GM12892 (cell line): ENCODE measurements at regions not wholly inside any gene's neighbourhood (a gene's known extent, or its start where the extent isn't known, plus 50 kb on each side); places are given as distances from the start of the nearest gene placed in this dataset.

Experiments used
- POLR2A ChIP-seq: IDR thresholded peaks from 2 replicates; pipeline ENCODE4 v1.6.1; 2011; ENCODE audit warnings: low read depth, low read length, control low read depth
- POLR2AphosphoS5 ChIP-seq: IDR thresholded peaks from 2 replicates; pipeline ENCODE4 v1.6.1; 2011; ENCODE audit warnings: low read depth, low read length, control low read depth
- TAF1 ChIP-seq: IDR thresholded peaks from 2 replicates; pipeline ENCODE4 v1.6.1; 2011; ENCODE audit warnings: low read depth, mild to moderate bottlenecking, control low read depth, low read length, borderline replicate concordance

DNA sequence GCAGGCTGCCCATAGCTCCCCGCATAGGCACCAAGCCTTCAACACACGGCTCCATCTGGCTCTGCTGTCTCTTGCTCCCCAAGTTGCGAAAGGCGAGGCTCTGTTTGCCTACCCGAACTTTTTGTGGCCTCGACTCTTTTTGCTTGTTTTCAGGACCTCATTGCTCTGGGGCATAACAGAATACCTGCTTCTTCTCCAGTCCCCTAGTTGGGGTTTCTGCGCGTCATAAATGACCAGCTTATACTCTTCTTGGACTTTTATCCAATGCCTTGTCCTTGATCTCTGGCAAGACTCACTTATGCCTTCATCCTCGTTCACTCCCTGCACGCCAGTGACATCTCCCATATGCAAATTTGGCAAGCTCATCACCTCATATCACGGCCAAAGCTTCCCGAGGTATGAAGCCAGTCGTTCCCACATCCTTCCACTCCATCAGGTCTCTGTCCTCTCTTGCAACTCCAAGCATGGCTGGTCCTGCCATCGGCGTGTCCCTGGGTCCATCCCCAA lies 238.8 kb upstream of the ADAMTS16 start:
- TF ChIP-seq POLR2A: no peak
- TF ChIP-seq POLR2AphosphoS5: no peak
- no peak for TF ChIP-seq TAF1
